ENCODE measurements at regions not wholly inside any gene's neighbourhood (a gene's known extent, or its start where the extent isn't known, plus 50 kb on each side); places are given as distances from the start of the nearest gene placed in this dataset.

DNA sequence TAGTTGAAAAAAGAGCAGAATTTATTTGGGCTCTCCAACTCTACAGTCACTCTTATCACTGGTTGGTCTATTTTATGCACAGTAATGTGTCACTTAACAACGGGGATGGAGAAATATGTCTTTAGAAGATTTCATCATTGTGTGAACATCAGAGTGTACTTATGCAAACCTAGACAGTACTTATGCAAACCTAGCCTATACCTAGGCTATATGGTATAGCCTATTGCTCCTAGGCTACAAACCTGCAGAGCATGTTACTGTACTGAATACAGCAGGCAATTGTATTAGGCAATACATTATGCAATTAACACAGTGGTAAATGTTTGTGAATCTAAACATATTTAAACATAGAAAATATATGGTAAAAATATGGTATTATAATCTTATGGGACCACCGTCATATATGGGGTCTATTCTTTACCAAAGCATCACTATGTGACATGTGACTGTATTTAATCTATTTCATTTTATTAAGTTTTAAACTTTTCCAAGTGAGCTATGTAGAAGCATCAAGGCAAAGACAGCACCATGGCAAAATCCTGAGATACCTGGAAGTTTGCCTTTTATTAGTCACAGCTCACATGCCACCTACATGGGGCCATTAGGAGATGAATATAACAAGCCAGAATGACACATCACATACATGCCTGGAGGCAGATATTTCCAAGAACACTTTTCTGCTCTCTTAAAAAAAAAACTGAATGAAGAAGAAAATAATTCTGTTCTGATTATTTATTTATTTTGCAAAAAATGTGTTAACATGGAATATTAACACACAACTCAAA lies 537.4 kb downstream of the TUSC7 start:
- TF ChIP-seq CTCF (IDR thresholded peaks at IDR 0.05; ENCODE audit: control insufficient read depth, insufficient read depth, low read depth, low read length, missing control alignments): no peak

DNA sequence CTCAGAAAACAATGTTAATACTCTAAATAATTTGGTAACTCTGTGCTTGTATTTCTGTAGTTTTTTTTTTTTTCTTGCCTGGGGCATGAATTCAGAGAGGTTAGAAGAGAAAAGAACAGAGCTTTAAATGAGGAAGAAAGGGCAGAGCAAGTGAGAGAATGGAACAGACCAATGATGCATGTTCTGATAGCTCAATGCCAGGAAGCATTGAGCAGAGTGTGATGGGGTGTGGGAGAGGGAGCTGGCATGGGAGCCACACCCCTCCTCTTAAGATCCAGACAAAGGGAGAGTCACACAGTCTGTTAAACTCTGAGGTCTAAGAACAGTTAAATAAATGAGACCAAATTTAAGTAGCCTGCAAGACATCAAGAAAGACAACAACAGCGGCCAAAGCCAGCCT lies 538.6 kb downstream of the TUSC7 start:
- H3K4me3 ChIP-seq (ENCODE audit: control insufficient read depth, low read depth, low read length): no peak overlapping the region
- no peak for TF ChIP-seq CTCF (IDR thresholded peaks at IDR 0.05; ENCODE audit: control insufficient read depth, insufficient read depth, low read depth, low read length, missing control alignments)
- DNase-seq (ENCODE audit: low read depth): no peak

More for the DNA sequence above, 537.4 kb downstream of the TUSC7 start:
- H3K4me3 ChIP-seq (ENCODE audit: control insufficient read depth, low read depth, low read length): no peak overlapping the region
- DNase-seq (ENCODE audit: low read depth): no peak

DNA sequence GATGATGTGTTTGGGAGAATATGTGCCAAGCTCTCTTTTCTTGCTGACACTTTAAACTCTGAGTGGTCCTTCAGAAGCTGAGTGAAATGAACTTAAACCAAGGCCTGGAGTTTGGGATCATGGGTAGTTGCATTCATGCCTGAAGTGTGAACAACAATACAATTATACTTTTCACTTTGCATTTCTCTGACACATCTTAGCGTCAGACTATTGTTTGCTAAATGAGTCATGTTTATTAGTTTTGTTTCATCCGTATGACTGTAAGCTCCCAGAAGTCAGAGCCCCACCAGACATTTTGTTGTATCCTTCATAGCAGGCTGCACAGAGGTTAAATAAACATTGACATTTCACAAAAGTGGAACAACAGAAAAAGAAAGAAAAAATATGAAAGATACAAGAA lies 542.6 kb downstream of the TUSC7 start:
- DNase-seq (ENCODE audit: low read depth): no peak
- no peak for TF ChIP-seq CTCF (IDR thresholded peaks at IDR 0.05; ENCODE audit: control insufficient read depth, insufficient read depth, low read depth, low read length, missing control alignments)
- H3K4me3 ChIP-seq (ENCODE audit: control insufficient read depth, low read depth, low read length): no peak overlapping the region

- no peak for TF ChIP-seq CTCF (IDR thresholded peaks at IDR 0.05; ENCODE audit: control insufficient read depth, insufficient read depth, low read depth, low read length, missing control alignments)
Measured at GRCh38 chr3:117252651-117253050, 543.1 kb downstream of the TUSC7 start.

DNA sequence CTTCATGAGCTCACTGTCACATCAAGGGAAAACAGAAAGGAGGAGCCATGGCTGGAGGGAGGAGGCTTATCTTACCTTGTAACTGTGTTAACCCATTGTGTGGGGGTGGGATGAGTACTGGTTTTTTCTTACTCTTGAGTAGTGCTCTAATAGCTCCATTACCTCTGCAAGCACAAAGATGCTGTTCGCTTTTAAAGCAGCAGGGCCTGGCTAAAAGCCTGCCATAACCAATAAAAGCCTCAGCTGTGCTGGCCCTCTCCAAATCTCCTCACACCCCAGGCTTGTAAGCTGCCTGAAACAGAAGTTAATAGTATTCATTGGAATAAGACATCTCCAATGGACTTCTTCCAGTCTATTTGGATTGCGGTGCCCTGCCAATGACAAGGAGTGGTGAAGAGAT lies 544.1 kb downstream of the TUSC7 start:
- DNase-seq (ENCODE audit: low read depth): no peak
- no peak for TF ChIP-seq CTCF (IDR thresholded peaks at IDR 0.05; ENCODE audit: control insufficient read depth, insufficient read depth, low read depth, low read length, missing control alignments)
- no peak overlapping the region for H3K4me3 ChIP-seq (ENCODE audit: control insufficient read depth, low read depth, low read length)

More at GRCh38 chr3:117252651-117253050, 543.1 kb downstream of the TUSC7 start:
- no peak overlapping the region for H3K4me3 ChIP-seq (ENCODE audit: control insufficient read depth, low read depth, low read length)
- no peak for DNase-seq (ENCODE audit: low read depth)

DNA sequence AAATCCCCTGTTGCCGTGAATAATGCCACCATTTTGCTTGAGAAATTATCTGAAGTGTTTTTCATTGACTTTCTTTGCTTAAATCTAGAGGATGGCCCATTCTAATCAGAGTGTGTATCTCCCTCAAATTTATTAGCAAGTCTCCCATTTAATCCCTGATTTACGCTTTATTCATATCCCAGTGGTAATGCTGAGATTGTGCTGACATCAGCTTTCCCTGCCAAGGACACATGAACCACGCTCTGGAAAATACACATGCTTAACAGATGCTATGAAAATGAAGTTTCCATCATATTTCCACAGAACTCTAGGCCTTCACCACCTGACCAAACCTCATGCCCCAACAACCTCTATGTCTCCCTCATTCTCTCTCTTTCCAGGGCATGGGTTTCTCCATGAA lies 545.4 kb downstream of the TUSC7 start:
- no peak for DNase-seq (ENCODE audit: low read depth)
- no peak overlapping the region for H3K4me3 ChIP-seq (ENCODE audit: control insufficient read depth, low read depth, low read length)
- TF ChIP-seq CTCF (IDR thresholded peaks at IDR 0.05; ENCODE audit: control insufficient read depth, insufficient read depth, low read depth, low read length, missing control alignments): no peak
